Natural killer cell (primary cell): ENCODE measurements at regions not wholly inside any gene's neighbourhood (a gene's known extent, or its start where the extent isn't known, plus 50 kb on each side); places are given as distances from the start of the nearest gene placed in this dataset.

Source experiments
- ATAC-seq, 3 donors: fragments of 150-1000 bp in 2 of 3; fragments of 200-7000 bp in 1 of 3; cut with Tn5 transposase; 1 replicate in 1 of 3; 2 replicates in 2 of 3; pipeline ENCODE4 v1.10.0; 2021; ENCODE audit warnings: mild to moderate bottlenecking in 2 of 3, moderate library complexity in 2 of 3
- DNase-seq, 2 donors: peaks; one replicate each; pipeline versions ENCODE4 v3.0.0 to v3.0.0-alpha.2; 2013 to 2021; ENCODE audit warnings: mixed read lengths in 1 of 2
- H3K27ac ChIP-seq: one replicate; pipeline ENCODE4 v1.5.1; 2013; ENCODE audit warnings: mild to moderate bottlenecking, low read length
- H3K27me3 ChIP-seq: one replicate; pipeline ENCODE4 v1.6.1; 2013; ENCODE audit warnings: low read length; ENCODE audit not compliant: control insufficient read depth, insufficient read depth
- H3K36me3 ChIP-seq: one replicate; pipeline ENCODE4 v1.6.1; 2013; ENCODE audit warnings: low read length; ENCODE audit not compliant: control insufficient read depth, insufficient read depth
- H3K4me1 ChIP-seq: one replicate; pipeline ENCODE4 v1.6.1; 2013; ENCODE audit warnings: low read length; ENCODE audit not compliant: control insufficient read depth, insufficient read depth
- H3K4me3 ChIP-seq: one replicate; pipeline ENCODE4 v1.5.1; 2013; ENCODE audit warnings: low read length
- H3K9me3 ChIP-seq: one replicate; pipeline ENCODE4 v1.6.1; 2013; ENCODE audit warnings: low read length; ENCODE audit not compliant: control insufficient read depth, insufficient read depth
- H3K27ac Mint-ChIP-seq, 2 donors: one replicate each; pipeline ENCODE4 v1.8.0; 2022; ENCODE audit warnings: mild to moderate bottlenecking in 2 of 2, mixed read lengths in 2 of 2, moderate library complexity in 1 of 2
- H3K27me3 Mint-ChIP-seq, 2 donors: one replicate each; pipeline ENCODE4 v1.8.0; 2022; ENCODE audit warnings: low read depth in 2 of 2, mixed read lengths in 2 of 2
- H3K36me3 Mint-ChIP-seq: one replicate; pipeline ENCODE4 v1.8.0; 2022; ENCODE audit warnings: mixed read lengths
- H3K4me1 Mint-ChIP-seq, 2 donors: one replicate each; pipeline ENCODE4 v1.8.0; 2022; ENCODE audit warnings: mixed read lengths in 2 of 2
- H3K4me3 Mint-ChIP-seq: one replicate; pipeline ENCODE4 v1.8.0; 2022; ENCODE audit warnings: mild to moderate bottlenecking, moderate library complexity, mixed read lengths
- H3K9me3 Mint-ChIP-seq, 2 donors: one replicate each; pipeline ENCODE4 v1.8.0; 2022; ENCODE audit warnings: mixed read lengths in 2 of 2
- WGBS: methylation state at CpG from one replicate; pipeline ENCODE4 v1.1.7; 2013; ENCODE audit warnings: missing lambda C conversion rate; ENCODE audit not compliant: insufficient coverage; 5-methylcytosine and 5-hydroxymethylcytosine counted together
- intact Hi-C: fragments of 100-400 bp; cut with micrococcal nuclease; formaldehyde crosslinking; loops from one replicate; pipeline ENCODE4 v1.14.2; 2022
- TF ChIP-seq, protein P1 (sequence below): fragments of 200-600 bp; IDR thresholded peaks from one replicate; pipeline ENCODE4 v1.8.0; 2022; ENCODE audit warnings: antibody characterized with exemption

DNA sequence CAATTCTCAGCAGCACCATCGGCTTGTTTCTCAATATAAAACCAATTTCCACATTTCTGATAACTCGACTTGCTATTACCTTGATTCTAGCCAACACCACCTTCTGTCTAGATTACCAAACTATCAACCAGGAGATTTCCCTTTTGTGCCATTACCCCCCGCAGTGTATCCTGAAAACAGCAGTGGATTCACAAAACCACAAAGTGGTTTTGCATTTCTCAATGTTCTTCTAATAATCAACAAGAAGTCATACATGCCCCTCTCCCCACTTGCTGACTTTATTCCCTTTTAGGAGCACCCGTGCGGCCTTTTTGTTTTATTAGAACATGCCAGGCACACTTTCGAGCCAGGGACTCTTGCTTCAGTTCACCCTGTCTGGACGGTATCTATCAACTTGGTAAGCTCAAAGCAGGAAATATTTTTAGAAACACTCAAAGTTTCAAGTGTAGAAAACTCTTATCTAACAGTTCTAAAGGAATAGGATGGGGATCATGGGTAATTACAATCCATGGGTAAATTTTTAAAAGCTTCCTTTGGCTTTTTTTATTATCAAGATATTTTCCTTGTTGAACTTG lies 967.4 kb downstream of the EFNB2 start:
- no peak for ATAC-seq
- no peaks in the 10 kb centered on the region for H3K9me3 ChIP-seq
- DNase-seq = no peak
- H3K27ac ChIP-seq = no peak overlapping the region
- H3K4me3 Mint-ChIP-seq = no peak overlapping the region
- H3K27me3 ChIP-seq = no peaks in the 10 kb centered on the region
- 88% methylated on average over 6 of the region's 7 CpGs for WGBS
- no peaks in the 10 kb centered on the region for H3K4me1 Mint-ChIP-seq
- TF ChIP-seq, protein P1, sequence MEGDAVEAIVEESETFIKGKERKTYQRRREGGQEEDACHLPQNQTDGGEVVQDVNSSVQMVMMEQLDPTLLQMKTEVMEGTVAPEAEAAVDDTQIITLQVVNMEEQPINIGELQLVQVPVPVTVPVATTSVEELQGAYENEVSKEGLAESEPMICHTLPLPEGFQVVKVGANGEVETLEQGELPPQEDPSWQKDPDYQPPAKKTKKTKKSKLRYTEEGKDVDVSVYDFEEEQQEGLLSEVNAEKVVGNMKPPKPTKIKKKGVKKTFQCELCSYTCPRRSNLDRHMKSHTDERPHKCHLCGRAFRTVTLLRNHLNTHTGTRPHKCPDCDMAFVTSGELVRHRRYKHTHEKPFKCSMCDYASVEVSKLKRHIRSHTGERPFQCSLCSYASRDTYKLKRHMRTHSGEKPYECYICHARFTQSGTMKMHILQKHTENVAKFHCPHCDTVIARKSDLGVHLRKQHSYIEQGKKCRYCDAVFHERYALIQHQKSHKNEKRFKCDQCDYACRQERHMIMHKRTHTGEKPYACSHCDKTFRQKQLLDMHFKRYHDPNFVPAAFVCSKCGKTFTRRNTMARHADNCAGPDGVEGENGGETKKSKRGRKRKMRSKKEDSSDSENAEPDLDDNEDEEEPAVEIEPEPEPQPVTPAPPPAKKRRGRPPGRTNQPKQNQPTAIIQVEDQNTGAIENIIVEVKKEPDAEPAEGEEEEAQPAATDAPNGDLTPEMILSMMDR = no peak
- H3K27ac Mint-ChIP-seq = no peak overlapping the region
- no peaks in the 10 kb centered on the region for H3K27me3 Mint-ChIP-seq
- H3K9me3 Mint-ChIP-seq = peaks cover 3 to 13% of the 10 kb centered on the region in 2 donors
- intact Hi-C loops = no loop called here
- H3K4me3 ChIP-seq = no peak overlapping the region
- H3K36me3 Mint-ChIP-seq = no peaks in the 10 kb centered on the region
- no peaks in the 10 kb centered on the region for H3K36me3 ChIP-seq
- no peaks in the 10 kb centered on the region for H3K4me1 ChIP-seq

DNA sequence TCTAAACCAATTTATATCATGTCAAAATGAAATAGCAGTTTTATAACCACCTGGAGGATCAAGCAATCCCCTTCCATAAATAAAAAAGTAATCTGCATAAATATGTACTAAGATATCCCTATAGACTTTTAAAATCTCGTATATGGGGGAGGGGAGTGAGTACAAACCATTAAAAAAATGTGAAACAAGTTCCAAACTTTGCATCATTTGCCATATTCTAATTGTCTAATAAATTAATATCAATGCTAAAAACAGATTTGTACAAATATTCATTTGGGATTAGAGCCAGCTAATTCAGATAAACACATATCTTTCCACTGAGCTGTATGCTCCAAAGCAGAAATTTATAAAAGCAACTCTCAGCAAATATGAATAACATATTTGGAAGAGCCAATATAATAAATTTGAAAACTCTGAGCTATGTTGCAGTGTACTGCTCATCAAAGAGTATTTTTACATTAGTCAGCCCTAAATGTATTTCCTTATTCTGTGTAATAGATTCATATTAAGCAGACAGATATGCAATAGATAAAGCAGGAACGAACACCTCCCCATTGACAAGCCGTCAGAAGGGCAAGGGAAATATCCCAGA lies 970.2 kb downstream of the EFNB2 start:
- Mint-ChIP-seq H3K27ac (no peak overlapping the region), H3K36me3 (no peaks in the 10 kb centered on the region)
- intact Hi-C loops = no loop called here

DNA sequence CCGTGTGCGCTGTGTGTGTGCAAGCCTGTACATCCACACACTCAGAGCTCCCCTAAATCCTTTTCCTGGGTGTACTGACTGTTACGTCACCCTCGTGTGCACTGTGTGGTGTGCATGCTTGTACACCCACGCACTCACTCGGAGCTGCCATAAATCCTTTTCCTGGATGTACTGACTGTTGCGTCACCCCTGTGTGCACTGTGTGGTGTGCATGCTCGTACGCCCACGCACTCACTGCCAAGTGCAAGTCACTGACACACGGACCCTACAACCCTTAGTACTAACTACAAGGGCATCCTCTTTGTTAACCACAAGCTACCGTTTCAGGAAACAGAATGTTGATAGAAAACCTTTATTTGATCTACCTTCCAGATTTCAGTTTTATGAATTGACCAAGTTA lies 983.4 kb downstream of the EFNB2 start:
- ATAC-seq = no peak
- Histone ChIP-seq H3K9me3 (no peaks in the 10 kb centered on the region), H3K4me1 (no peaks in the 10 kb centered on the region), H3K4me3 (no peak overlapping the region), H3K27me3 (no peaks in the 10 kb centered on the region), H3K27ac (no peak overlapping the region), H3K36me3 (no peaks in the 10 kb centered on the region)
- H3K4me3 Mint-ChIP-seq = no peak overlapping the region
- TF ChIP-seq, protein P1 = no peak
- H3K27me3 Mint-ChIP-seq = no peaks in the 10 kb centered on the region
- H3K27ac Mint-ChIP-seq = no peak overlapping the region
- peaks cover 5 to 14% of the 10 kb centered on the region in 2 donors for H3K9me3 Mint-ChIP-seq
- DNase-seq = no peak
- H3K36me3 Mint-ChIP-seq = no peaks in the 10 kb centered on the region
- no peaks in the 10 kb centered on the region for H3K4me1 Mint-ChIP-seq
- WGBS = 54% methylated on average over 12 of the region's 12 CpGs
- intact Hi-C loops = no loop called here

More for the DNA sequence above, 970.2 kb downstream of the EFNB2 start:
- no peaks in the 10 kb centered on the region for H3K27me3 ChIP-seq
- DNase-seq (no peak), ATAC-seq (no peak)
- Mint-ChIP-seq H3K4me1 (no peaks in the 10 kb centered on the region), H3K4me3 (no peak overlapping the region), H3K9me3 (peaks cover 3 to 7% of the 10 kb centered on the region in 2 donors), H3K27me3 (no peaks in the 10 kb centered on the region)
- TF ChIP-seq, protein P1 = no peak
- H3K36me3 ChIP-seq = no peaks in the 10 kb centered on the region
- no peak overlapping the region for H3K4me3 ChIP-seq
- H3K27ac ChIP-seq = no peak overlapping the region
- WGBS = 83% methylated on average over 2 of the region's 3 CpGs
- no peaks in the 10 kb centered on the region for H3K4me1 ChIP-seq
- H3K9me3 ChIP-seq = no peaks in the 10 kb centered on the region

DNA sequence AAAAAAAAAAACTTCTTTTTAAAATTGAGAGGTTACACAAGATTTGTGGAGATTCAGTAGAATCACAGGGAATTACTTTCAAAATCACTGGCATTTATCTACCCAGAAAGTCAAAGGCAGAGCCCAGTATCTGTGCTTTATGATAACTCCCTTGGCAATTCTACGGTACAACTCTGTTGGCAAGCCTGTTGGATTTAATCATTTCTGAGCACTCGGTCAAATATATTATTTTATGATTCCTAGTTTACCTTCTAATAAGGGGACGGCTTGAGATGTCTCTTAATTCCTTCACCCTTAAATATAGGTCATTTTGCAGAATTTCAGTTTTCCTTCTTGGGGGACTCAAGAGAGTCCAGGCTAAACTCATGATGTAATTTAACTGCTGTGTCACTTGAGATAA lies 987.6 kb downstream of the EFNB2 start:
- Histone ChIP-seq H3K27ac (no peak overlapping the region), H3K9me3 (no peaks in the 10 kb centered on the region), H3K36me3 (no peaks in the 10 kb centered on the region), H3K27me3 (no peaks in the 10 kb centered on the region), H3K4me1 (no peaks in the 10 kb centered on the region), H3K4me3 (no peak overlapping the region)
- TF ChIP-seq, protein P1 = no peak
- Mint-ChIP-seq H3K27me3 (no peaks in the 10 kb centered on the region), H3K27ac (no peak overlapping the region), H3K4me3 (no peak overlapping the region), H3K4me1 (no peaks in the 10 kb centered on the region), H3K36me3 (no peaks in the 10 kb centered on the region), H3K9me3 (peaks cover 0 to 13% of the 10 kb centered on the region in 2 donors)
- intact Hi-C loops = no loop called here
- ATAC-seq = no peak
- WGBS = 100% methylated on average over 2 of the region's 3 CpGs
- DNase-seq = no peak
